Progenitor cell of endocrine pancreas (in vitro differentiated cells): ENCODE measurements at regions not wholly inside any gene's neighbourhood (a gene's known extent, or its start where the extent isn't known, plus 50 kb on each side); places are given as distances from the start of the nearest gene placed in this dataset.
"Not testable (repeated sequence)": the region's sequence is repeated elsewhere in the genome, so short reads cannot be mapped to it uniquely, and the experiment has no call there.

ENCODE experiments used
- DNase-seq: peaks from one replicate; pipeline ENCODE4 v3.0.0; 2021; ENCODE audit warnings: low spot score; ENCODE audit not compliant: unreplicated experiment
- H3K27ac Mint-ChIP-seq: 2 replicates; pipeline ENCODE4 v1.8.0; 2021; ENCODE audit warnings: mild to moderate bottlenecking, moderate library complexity, mixed read lengths
- H3K27me3 Mint-ChIP-seq: 2 replicates; pipeline ENCODE4 v1.8.0; 2021; ENCODE audit warnings: mixed read lengths
- H3K36me3 Mint-ChIP-seq: 2 replicates; pipeline ENCODE4 v1.8.0; 2022; ENCODE audit warnings: mixed read lengths; ENCODE audit not compliant: insufficient read depth
- H3K4me1 Mint-ChIP-seq: 2 replicates; pipeline ENCODE4 v1.8.0; 2021; ENCODE audit warnings: low read depth, mixed read lengths
- H3K4me3 Mint-ChIP-seq: 2 replicates; pipeline ENCODE4 v1.8.0; 2021; ENCODE audit warnings: low read depth, mild to moderate bottlenecking, moderate library complexity, mixed read lengths
- H3K9me3 Mint-ChIP-seq: 2 replicates; pipeline ENCODE4 v1.8.0; 2021; ENCODE audit warnings: low read depth, mixed read lengths
- TF ChIP-seq, protein P1 (sequence below): fragments of 200-600 bp; sonication (generic); IDR thresholded peaks from one replicate; pipeline ENCODE4 v1.5.0; 2021; ENCODE audit warnings: antibody characterized with exemption, mild to moderate bottlenecking; ENCODE audit not compliant: unreplicated experiment

- Mint-ChIP-seq H3K9me3 (peaks cover 4% of the 10 kb centered on the region), H3K27me3 (no peaks in the 10 kb centered on the region), H3K4me1 (no peaks in the 10 kb centered on the region), H3K4me3 (no peak overlapping the region), H3K36me3 (no peaks in the 10 kb centered on the region), H3K27ac (no peak overlapping the region)
- TF ChIP-seq, protein P1, sequence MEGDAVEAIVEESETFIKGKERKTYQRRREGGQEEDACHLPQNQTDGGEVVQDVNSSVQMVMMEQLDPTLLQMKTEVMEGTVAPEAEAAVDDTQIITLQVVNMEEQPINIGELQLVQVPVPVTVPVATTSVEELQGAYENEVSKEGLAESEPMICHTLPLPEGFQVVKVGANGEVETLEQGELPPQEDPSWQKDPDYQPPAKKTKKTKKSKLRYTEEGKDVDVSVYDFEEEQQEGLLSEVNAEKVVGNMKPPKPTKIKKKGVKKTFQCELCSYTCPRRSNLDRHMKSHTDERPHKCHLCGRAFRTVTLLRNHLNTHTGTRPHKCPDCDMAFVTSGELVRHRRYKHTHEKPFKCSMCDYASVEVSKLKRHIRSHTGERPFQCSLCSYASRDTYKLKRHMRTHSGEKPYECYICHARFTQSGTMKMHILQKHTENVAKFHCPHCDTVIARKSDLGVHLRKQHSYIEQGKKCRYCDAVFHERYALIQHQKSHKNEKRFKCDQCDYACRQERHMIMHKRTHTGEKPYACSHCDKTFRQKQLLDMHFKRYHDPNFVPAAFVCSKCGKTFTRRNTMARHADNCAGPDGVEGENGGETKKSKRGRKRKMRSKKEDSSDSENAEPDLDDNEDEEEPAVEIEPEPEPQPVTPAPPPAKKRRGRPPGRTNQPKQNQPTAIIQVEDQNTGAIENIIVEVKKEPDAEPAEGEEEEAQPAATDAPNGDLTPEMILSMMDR: no peak
- DNase-seq: no peak
These were observed 1030.3 kb downstream of the TDRD15 start for GRCh38 chr2:22153931-22154613.

- H3K27ac Mint-ChIP-seq, H3K4me1 Mint-ChIP-seq, H3K27me3 Mint-ChIP-seq, DNase-seq, H3K9me3 Mint-ChIP-seq, H3K4me3 Mint-ChIP-seq, H3K36me3 Mint-ChIP-seq: not testable (repeated sequence)
These were observed 1032.9 kb downstream of the TDRD15 start for GRCh38 chr2:22156661-22157060.

DNA sequence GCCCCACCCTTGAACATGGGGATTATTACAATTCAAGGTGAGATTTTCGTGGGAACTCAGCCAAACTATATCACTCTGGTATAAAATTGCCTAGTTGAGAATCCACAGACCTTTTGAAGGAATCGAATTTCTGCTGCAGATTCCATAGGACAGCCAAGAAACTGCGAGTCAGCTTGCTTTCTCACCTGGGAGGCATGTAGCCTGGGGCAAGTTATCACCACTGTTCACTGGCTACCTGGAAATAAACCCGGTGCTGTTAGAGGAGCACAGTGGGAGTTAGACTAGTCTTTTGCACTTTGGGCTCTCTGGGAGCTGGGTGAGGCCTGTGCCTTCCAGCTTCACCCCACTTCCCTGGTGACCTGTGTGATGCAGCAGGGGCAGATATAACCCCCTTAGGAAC lies 1043.5 kb downstream of the TDRD15 start:
- no peaks in the 10 kb centered on the region for H3K36me3 Mint-ChIP-seq
- no peak overlapping the region for H3K4me3 Mint-ChIP-seq
- H3K9me3 Mint-ChIP-seq: peaks cover 4% of the 10 kb centered on the region
- TF ChIP-seq, protein P1: no peak
- no peak overlapping the region for H3K27ac Mint-ChIP-seq
- no peaks in the 10 kb centered on the region for H3K27me3 Mint-ChIP-seq
- no peaks in the 10 kb centered on the region for H3K4me1 Mint-ChIP-seq
- no peak for DNase-seq

GRCh38 chr2:22175003-22175402 lies 1051.2 kb downstream of the TDRD15 start:
- DNase-seq: no peak
- Mint-ChIP-seq H3K27me3 (no peaks in the 10 kb centered on the region), H3K36me3 (no peaks in the 10 kb centered on the region), H3K4me3 (no peak overlapping the region), H3K27ac (no peak overlapping the region), H3K9me3 (no peaks in the 10 kb centered on the region), H3K4me1 (no peaks in the 10 kb centered on the region)
- TF ChIP-seq, protein P1: no peak

DNA sequence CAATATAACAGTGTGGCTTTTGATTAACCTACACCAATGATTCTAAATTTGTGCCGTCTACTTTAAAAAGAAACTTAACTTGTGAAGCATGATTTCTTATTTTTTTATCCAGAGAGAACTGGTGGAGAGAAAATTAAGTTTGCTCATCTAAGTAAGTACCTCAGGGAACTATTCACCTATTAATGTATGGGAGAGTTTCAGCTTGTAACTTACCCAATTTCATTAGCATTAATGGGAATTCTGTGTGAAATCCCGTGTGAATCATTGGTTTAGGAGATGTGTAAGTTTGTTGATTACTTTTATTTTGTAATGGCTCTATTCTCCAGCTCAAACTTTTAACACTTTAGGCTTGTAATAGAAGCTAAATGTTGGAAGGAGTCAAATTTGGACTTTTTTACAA lies 1061.5 kb downstream of the TDRD15 start:
- H3K4me1 Mint-ChIP-seq: no peaks in the 10 kb centered on the region
- H3K36me3 Mint-ChIP-seq: no peaks in the 10 kb centered on the region
- H3K4me3 Mint-ChIP-seq: no peak overlapping the region
- H3K27ac Mint-ChIP-seq: no peak overlapping the region
- no peaks in the 10 kb centered on the region for H3K27me3 Mint-ChIP-seq
- peaks cover 4% of the 10 kb centered on the region for H3K9me3 Mint-ChIP-seq
- DNase-seq: no peak
- TF ChIP-seq, protein P1: no peak

- not testable (repeated sequence) for H3K27ac Mint-ChIP-seq, H3K27me3 Mint-ChIP-seq, H3K4me1 Mint-ChIP-seq, H3K4me3 Mint-ChIP-seq, DNase-seq, H3K9me3 Mint-ChIP-seq, H3K36me3 Mint-ChIP-seq
These were observed 1062.6 kb downstream of the TDRD15 start for GRCh38 chr2:22186261-22186828.
